GM23248 (cell line): ENCODE measurements at regions not wholly inside any gene's neighbourhood (a gene's known extent, or its start where the extent isn't known, plus 50 kb on each side); places are given as distances from the start of the nearest gene placed in this dataset.

ENCODE experiments used
- DNase-seq: peaks from one replicate; pipeline ENCODE4 v3.0.0-alpha.2; 2015
- H2AFZ ChIP-seq: fragments of 200-600 bp; sonication (generic); 2 replicates; pipeline ENCODE4 v1.6.1; 2016; ENCODE audit warnings: antibody characterized with exemption
- H3F3A ChIP-seq: fragments of 200-600 bp; sonication (generic); 2 replicates; pipeline ENCODE4 v1.6.1; 2016; ENCODE audit warnings: mild to moderate bottlenecking, antibody characterized with exemption, mixed run types; ENCODE audit not compliant: insufficient read depth
- H3K27ac ChIP-seq: fragments of 200-600 bp; sonication (generic); 2 replicates; pipeline ENCODE4 v1.5.1; 2016; ENCODE audit warnings: mild to moderate bottlenecking
- H3K27me3 ChIP-seq: fragments of 200-600 bp; sonication (generic); replicated peaks from 2 replicates; pipeline ENCODE4 v1.6.1; 2016; ENCODE audit warnings: mild to moderate bottlenecking; ENCODE audit not compliant: insufficient read depth
- H3K36me3 ChIP-seq: fragments of 200-600 bp; sonication (generic); 2 replicates; pipeline ENCODE4 v1.6.1; 2016; ENCODE audit warnings: low read depth, mild to moderate bottlenecking
- H3K4me1 ChIP-seq: fragments of 200-600 bp; sonication (generic); 2 replicates; pipeline ENCODE4 v1.6.1; 2016; ENCODE audit warnings: mild to moderate bottlenecking; ENCODE audit not compliant: insufficient read depth
- H3K4me2 ChIP-seq: fragments of 200-600 bp; sonication (generic); one replicate; pipeline ENCODE4 v1.6.1; 2016; ENCODE audit warnings: mild to moderate bottlenecking; ENCODE audit not compliant: unreplicated experiment
- H3K4me3 ChIP-seq: fragments of 200-600 bp; sonication (generic); 2 replicates; pipeline ENCODE4 v1.5.1; 2016; ENCODE audit warnings: mild to moderate bottlenecking
- H3K79me2 ChIP-seq: fragments of 200-600 bp; sonication (generic); 2 replicates; pipeline ENCODE4 v1.6.1; 2016; ENCODE audit warnings: mild to moderate bottlenecking; ENCODE audit not compliant: insufficient read depth
- H3K9ac ChIP-seq: fragments of 200-600 bp; sonication (generic); 2 replicates; pipeline ENCODE4 v1.6.1; 2016; ENCODE audit warnings: mild to moderate bottlenecking
- H3K9me2 ChIP-seq: fragments of 200-600 bp; sonication (generic); 2 replicates; pipeline ENCODE4 v1.6.1; 2016; ENCODE audit warnings: mixed run types, mild to moderate bottlenecking, moderate library complexity; ENCODE audit not compliant: insufficient read depth
- H3K9me3 ChIP-seq: fragments of 200-600 bp; sonication (generic); one replicate; pipeline ENCODE4 v1.6.1; 2017; ENCODE audit warnings: low read depth
- H4K20me1 ChIP-seq: fragments of 200-600 bp; sonication (generic); 2 replicates; pipeline ENCODE4 v1.6.0; 2016; ENCODE audit not compliant: insufficient read depth
- EZH2 ChIP-seq: fragments of 200-600 bp; sonication (generic); IDR thresholded peaks from 2 replicates; pipeline ENCODE4 v1.6.1; 2018; ENCODE audit warnings: antibody characterized with exemption, mild to moderate bottlenecking; ENCODE audit not compliant: insufficient read depth, poor library complexity, severe bottlenecking
- EZH2phosphoT487 ChIP-seq: fragments of 200-600 bp; sonication (generic); IDR thresholded peaks from 2 replicates; pipeline ENCODE4 v1.6.1; 2018; ENCODE audit warnings: antibody characterized with exemption, moderate library complexity, mild to moderate bottlenecking, low read depth; ENCODE audit not compliant: insufficient read depth
- whole genome bisulfite sequencing, 2 experiments: methylation state at CpG; one replicate each; pipeline ENCODE4 v1.1.6; 2015 to 2017; ENCODE audit warnings: low lambda C conversion rate in 2 of 2, low coverage in 1 of 2; ENCODE audit errors: missing lambda C conversion rate in 2 of 2; 5-methylcytosine and 5-hydroxymethylcytosine counted together
- in situ Hi-C: fragments of 300-500 bp; cut with MboI; formaldehyde crosslinking; loops from 2 replicates; pipeline ENCODE4 v1.15.0; 2020

DNA sequence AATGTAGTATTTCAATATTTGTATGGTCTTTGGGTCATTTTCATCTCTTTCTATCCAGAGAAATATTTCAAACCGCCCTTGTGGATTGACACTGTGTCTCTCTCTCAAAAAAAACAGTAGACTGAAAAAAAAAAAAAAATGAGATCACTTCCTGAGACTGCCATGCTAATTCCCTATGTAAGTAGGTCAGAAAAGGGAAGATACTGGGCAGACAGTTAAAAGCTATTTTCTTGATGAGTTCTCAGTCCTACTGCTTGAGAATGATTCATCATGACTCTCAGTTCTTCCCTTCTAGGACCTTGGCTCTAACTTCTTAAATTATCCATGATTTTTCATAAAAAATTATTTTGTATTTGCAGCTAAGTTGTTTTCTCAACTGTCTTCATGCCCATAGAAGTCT is 672.3 kb upstream of the REG3G start:
- Histone ChIP-seq H3K9ac (no peak overlapping the region), H3K27me3 (no peaks in the 10 kb centered on the region), H3K27ac (no peak overlapping the region), H3K4me3 (no peak overlapping the region), H3F3A (no peaks in the 10 kb centered on the region), H3K9me2 (no peaks in the 10 kb centered on the region; the same call in 1 of the 2 replicates), H3K4me1 (no peaks in the 10 kb centered on the region), H4K20me1 (no peaks in the 10 kb centered on the region), H3K36me3 (no peaks in the 10 kb centered on the region), H3K4me2 (no peak overlapping the region), H3K79me2 (no peaks in the 10 kb centered on the region), H3K9me3 (no peaks in the 10 kb centered on the region), H2AFZ (no peak overlapping the region)
- DNase-seq = no peak
- in situ Hi-C loops = no loop called here
- TF ChIP-seq EZH2phosphoT487 = no peak
- no peak for TF ChIP-seq EZH2
- 7 to 9% methylated on average over 1 of the region's 1 CpG for WGBS, 2 experiments

DNA sequence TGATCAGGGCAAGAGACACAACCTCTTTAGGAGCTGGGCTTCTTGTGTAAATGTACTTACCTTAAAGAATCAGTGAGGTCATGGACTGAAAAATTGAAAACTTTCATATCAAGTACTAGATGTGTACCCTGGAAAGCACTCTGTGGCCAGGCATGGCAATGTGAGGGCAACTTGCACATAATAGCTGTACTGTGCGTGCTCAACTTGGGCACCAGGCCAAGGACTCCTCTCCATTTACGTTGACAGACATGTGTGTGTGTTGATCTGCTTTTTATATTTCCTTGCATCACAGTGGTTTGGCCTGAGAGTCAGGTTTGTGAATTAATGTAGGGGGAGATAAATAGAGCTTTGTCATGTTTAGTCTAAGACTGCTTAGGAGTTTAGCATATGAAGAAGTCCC is 669.5 kb upstream of the REG3G start:
- Histone ChIP-seq H3K9me2 (no peaks in the 10 kb centered on the region), H3K79me2 (no peaks in the 10 kb centered on the region), H4K20me1 (no peaks in the 10 kb centered on the region), H2AFZ (no peak overlapping the region), H3K4me1 (no peaks in the 10 kb centered on the region), H3K4me3 (no peak overlapping the region), H3K9ac (no peak overlapping the region), H3K4me2 (no peak overlapping the region), H3F3A (no peaks in the 10 kb centered on the region), H3K27ac (no peak overlapping the region), H3K36me3 (no peaks in the 10 kb centered on the region), H3K9me3 (no peaks in the 10 kb centered on the region), H3K27me3 (no peaks in the 10 kb centered on the region)
- in situ Hi-C loops = no loop called here
- DNase-seq = no peak
- WGBS, 2 experiments = 13 to 16% methylated on average over 2 of the region's 2 CpGs
- TF ChIP-seq EZH2 = no peak
- TF ChIP-seq EZH2phosphoT487 = no peak

DNA sequence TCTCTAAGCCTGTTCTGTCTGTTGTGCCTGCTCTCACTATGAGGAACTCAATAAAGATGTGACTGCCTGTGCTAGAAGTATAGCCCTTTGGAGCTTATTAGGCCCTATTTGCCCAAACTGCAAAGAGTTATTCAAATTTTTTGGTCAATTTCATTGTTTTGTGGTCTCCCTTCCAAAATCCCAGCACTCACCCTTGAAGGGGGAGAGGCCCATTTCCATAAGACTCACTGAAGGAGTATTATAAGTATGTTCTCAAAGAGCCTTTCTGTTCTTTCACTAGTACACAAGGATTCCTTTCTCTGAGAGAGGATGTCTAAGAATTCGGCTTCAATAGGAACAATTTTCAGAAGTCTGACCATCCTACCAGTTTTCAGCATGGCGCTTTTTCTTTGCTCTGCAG is 641.9 kb upstream of the REG3G start:
- Histone ChIP-seq H3K79me2 (no peaks in the 10 kb centered on the region), H3K27me3 (no peaks in the 10 kb centered on the region), H3K36me3 (no peaks in the 10 kb centered on the region), H3K9ac (no peak overlapping the region), H3K9me3 (no peaks in the 10 kb centered on the region), H3K27ac (no peak overlapping the region), H3F3A (no peaks in the 10 kb centered on the region), H4K20me1 (no peaks in the 10 kb centered on the region), H3K4me1 (no peaks in the 10 kb centered on the region), H2AFZ (no peak overlapping the region), H3K9me2 (no peaks in the 10 kb centered on the region), H3K4me2 (no peak overlapping the region), H3K4me3 (no peak overlapping the region)
- TF ChIP-seq EZH2 (no peak), EZH2phosphoT487 (no peak)
- WGBS, 2 experiments = 11 to 36% methylated on average over 2 of the region's 2 CpGs
- no peak for DNase-seq
- in situ Hi-C loops = no loop called here

DNA sequence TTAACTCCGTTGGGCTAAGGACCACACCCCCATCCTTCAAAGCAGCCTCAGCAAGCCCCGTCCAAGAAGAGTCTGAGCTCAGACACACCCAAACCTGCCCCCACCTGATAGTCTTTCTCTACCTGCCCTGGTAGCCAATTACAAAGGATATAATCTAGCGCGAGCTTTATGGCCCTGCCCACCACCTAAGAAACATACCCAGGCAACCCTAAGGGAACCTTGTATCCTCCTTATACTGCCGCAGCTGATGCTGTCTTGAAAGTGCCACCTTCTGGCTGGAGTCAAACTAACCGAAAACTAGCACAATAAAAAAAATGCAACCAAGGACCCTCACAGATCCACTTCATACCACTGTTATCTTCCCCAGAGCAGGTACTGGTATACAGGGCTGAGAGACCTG is 628.3 kb upstream of the REG3G start:
- TF ChIP-seq EZH2 (no peak), EZH2phosphoT487 (no peak)
- Histone ChIP-seq H3K4me1 (no peaks in the 10 kb centered on the region), H3K4me3 (no peak overlapping the region), H3K9me3 (peaks cover 3% of the 10 kb centered on the region), H3K9me2 (no peaks in the 10 kb centered on the region), H4K20me1 (no peaks in the 10 kb centered on the region), H3K36me3 (no peaks in the 10 kb centered on the region), H3F3A (no peaks in the 10 kb centered on the region), H2AFZ (no peak overlapping the region), H3K27ac (no peak overlapping the region), H3K4me2 (no peak overlapping the region), H3K27me3 (no peaks in the 10 kb centered on the region), H3K9ac (no peak overlapping the region), H3K79me2 (no peaks in the 10 kb centered on the region)
- WGBS, 2 experiments = 42 to 48% methylated on average over 6 of the region's 6 CpGs
- DNase-seq = no peak
- in situ Hi-C loops = no loop called here
